ENCODE measurements at regions not wholly inside any gene's neighbourhood (a gene's known extent, or its start where the extent isn't known, plus 50 kb on each side); places are given as distances from the start of the nearest gene placed in this dataset.

DNA sequence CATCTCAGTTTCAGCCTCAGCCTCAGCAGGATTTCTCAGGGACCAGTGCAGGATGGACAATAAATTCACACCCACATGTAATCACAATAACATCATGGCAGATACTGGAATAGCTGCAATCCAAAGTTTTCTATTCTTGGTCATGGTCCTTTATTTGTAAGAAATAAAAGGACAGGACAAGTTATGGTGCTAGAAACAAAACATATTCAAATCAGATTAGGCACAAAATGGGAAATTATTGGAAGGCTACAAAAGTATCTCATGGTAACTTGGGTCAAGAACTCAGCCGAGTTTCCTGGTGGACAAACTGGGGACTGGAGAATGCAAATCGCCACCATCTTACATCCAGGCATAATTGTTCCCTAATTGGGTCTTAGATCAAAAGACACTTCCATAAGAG lies 1768.2 kb upstream of the WWC1 start:
- TF ChIP-seq, protein P1, sequence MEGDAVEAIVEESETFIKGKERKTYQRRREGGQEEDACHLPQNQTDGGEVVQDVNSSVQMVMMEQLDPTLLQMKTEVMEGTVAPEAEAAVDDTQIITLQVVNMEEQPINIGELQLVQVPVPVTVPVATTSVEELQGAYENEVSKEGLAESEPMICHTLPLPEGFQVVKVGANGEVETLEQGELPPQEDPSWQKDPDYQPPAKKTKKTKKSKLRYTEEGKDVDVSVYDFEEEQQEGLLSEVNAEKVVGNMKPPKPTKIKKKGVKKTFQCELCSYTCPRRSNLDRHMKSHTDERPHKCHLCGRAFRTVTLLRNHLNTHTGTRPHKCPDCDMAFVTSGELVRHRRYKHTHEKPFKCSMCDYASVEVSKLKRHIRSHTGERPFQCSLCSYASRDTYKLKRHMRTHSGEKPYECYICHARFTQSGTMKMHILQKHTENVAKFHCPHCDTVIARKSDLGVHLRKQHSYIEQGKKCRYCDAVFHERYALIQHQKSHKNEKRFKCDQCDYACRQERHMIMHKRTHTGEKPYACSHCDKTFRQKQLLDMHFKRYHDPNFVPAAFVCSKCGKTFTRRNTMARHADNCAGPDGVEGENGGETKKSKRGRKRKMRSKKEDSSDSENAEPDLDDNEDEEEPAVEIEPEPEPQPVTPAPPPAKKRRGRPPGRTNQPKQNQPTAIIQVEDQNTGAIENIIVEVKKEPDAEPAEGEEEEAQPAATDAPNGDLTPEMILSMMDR (IDR thresholded peaks at IDR 0.05) = no peak
- no peak overlapping the region for H3K27ac ChIP-seq
- DNase-seq (ENCODE audit: low spot score) = no peak
- H3K4me3 ChIP-seq = no peak overlapping the region

DNA sequence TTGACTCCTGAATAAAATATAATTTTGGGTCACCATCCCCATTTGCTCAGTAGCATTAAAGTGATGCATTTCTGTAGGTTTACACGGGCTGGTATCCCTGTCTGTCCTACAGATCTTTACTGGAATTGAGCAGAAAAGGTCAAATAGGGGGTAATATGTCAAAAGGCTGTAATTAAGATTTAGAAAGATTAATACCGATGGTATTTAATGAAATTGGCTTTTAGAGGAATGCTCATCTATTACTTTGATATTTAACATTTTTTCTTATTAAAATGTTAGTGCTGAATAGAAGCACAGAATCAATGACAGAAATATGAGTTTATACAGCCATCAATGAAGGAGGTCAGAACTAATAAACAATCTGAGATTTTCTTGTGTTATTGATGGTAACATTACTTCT lies 1762.2 kb upstream of the WWC1 start:
- H3K4me3 ChIP-seq = no peak overlapping the region
- DNase-seq (ENCODE audit: low spot score) = no peak
- H3K27ac ChIP-seq = no peak overlapping the region
- TF ChIP-seq, protein P1 (IDR thresholded peaks at IDR 0.05) = no peak

DNA sequence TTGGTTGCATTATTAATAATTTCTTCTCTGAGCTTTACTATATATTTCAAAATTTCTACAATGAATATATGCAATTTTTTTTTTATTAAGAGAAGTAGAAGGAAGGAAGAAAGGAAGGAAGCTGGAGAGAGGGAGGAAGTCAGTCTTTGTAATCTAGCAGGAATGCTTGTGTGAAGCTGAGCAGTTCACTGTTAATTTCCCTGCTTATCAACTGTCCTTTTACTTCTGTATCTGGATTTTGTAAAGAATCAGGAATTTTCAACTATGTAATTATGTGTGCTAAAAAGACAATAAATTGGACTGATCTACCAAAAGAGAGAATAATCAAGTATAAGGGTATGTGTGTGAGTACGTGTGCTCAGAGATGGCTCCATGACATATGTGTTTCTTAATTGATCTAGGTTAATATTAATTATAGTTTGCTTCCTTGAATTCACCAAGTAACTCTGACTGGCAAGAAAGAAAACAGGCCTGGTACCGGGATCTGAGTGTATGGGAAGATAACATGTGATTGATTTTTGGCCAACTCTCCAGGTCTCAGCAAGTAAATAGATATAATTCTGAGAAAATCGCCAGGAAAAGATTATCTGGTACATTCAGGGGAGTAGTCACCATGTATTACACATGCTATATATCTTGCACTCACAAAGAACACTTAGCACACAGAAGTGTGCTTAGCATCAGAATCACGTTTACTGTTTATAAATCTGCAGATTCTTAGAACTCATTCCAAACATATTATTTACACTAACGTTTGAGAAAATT lies 1758.8 kb upstream of the WWC1 start:
- TF ChIP-seq, protein P1 (IDR thresholded peaks at IDR 0.05) = no peak
- Histone ChIP-seq H3K4me3 (no peak overlapping the region), H3K27ac (no peak overlapping the region)
- DNase-seq (ENCODE audit: low spot score) = no peak

DNA sequence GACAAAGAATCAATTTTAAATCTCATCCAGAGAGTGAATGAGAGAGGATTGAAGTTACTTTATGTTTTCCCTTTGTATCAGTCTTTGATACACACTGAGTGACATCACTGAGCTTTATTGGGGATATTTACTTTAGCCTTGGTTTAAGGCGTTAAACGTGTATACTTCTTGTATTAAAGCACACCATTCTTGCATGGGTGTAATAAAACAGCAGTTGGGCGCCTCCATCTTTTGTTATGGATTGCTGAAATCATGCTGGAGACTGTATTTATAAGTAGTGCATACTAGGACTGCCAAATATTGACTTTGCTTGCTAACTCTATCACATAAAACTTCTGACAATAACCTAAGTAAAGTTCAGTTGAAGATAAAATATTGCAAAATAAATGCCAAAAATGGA lies 1755.8 kb upstream of the WWC1 start:
- Histone ChIP-seq H3K27ac (no peak overlapping the region), H3K4me3 (no peak overlapping the region)
- TF ChIP-seq, protein P1 (IDR thresholded peaks at IDR 0.05) = no peak
- DNase-seq (ENCODE audit: low spot score) = no peak

DNA sequence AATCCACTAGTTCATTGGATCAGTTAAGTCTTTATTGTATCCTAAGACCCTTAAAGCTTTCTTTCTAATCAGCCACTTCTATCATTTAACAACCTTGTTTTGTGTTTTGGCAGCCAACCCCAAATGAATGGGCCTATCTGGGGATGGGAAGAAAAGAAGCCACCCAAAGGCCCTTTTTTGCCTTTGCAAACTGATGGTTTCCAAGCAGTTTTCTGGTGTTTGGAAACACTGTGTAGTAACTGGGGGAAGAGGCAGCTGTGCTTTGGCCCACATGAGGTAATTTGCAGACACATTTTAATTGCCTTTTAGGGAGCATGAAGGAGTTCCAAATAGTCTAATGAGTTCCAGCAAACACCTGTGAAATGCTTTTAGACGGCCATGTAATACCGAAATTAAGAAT lies 1751.3 kb upstream of the WWC1 start:
- no peak for DNase-seq (ENCODE audit: low spot score)
- TF ChIP-seq, protein P1 (IDR thresholded peaks at IDR 0.05) = no peak
- no peak overlapping the region for H3K4me3 ChIP-seq

DNA sequence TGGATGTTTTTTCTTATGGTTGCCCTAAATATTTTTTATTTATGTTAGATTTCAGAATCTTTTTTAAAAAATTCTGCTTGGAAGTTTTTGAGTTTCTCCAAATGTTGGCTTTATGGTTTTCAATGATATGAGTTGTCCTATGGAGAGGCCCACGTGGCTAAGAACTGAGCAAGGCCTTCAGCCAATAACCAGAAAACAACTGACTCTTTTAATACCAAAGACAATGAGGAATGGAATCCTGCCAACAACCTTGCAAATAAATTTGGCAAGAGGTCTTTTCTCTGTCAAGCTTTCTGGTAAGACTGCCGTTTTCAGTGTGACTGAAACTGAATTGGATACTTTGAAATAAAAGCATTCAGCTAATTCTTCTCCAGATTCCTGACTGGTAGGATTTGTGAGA lies 1740.1 kb upstream of the WWC1 start:
- Histone ChIP-seq H3K4me3 (no peak overlapping the region), H3K27ac (no peak overlapping the region)
- TF ChIP-seq, protein P1 (IDR thresholded peaks at IDR 0.05) = no peak
- no peak for DNase-seq (ENCODE audit: low spot score)

More for the DNA sequence above, 1751.3 kb upstream of the WWC1 start:
- H3K27ac ChIP-seq = no peak overlapping the region

DNA sequence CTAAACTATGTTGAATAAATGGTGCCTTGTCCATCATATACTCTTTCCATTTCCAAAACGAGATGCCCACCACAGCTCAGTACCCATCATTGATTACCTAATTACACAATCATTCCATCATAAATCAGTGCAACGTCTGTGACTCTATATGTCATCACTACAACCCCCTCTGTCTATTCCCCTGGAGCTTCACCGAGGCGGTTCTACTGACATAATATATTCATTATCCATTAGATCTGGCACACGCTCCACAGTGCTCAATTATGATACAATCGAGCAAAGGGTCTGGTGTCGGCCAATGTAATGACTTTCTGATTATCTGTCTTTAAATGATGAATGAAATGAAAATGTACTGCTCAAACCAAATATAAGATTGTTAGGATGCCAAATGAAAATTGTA lies 1737.7 kb upstream of the WWC1 start:
- no peak for DNase-seq (ENCODE audit: low spot score)
- H3K4me3 ChIP-seq = no peak overlapping the region
- TF ChIP-seq, protein P1 (IDR thresholded peaks at IDR 0.05) = no peak
- no peak overlapping the region for H3K27ac ChIP-seq
